ENCODE measurements at regions not wholly inside any gene's neighbourhood (a gene's known extent, or its start where the extent isn't known, plus 50 kb on each side); places are given as distances from the start of the nearest gene placed in this dataset.

DNA sequence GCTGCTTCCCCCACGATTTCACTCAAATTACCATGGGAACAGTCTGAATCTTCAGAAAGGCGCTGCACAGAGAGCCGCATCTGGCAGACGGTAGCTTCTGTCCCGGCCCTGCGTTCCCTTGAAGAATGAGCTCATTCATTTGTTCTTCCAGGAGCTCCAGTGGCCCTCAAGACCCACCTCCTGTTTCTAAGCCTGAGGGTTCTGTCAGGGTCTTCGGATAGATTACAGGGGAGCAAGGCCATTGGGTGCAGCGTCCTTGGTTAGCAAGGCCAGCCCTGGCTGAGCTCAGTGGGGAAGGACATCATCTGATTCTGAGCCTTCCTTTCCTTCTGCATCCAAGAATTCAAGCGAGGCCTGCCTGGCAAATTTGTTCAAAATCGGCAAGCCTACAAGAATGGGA lies 111.9 kb downstream of the PDCL3 start (continued):
- TF ChIP-seq, protein P1, sequence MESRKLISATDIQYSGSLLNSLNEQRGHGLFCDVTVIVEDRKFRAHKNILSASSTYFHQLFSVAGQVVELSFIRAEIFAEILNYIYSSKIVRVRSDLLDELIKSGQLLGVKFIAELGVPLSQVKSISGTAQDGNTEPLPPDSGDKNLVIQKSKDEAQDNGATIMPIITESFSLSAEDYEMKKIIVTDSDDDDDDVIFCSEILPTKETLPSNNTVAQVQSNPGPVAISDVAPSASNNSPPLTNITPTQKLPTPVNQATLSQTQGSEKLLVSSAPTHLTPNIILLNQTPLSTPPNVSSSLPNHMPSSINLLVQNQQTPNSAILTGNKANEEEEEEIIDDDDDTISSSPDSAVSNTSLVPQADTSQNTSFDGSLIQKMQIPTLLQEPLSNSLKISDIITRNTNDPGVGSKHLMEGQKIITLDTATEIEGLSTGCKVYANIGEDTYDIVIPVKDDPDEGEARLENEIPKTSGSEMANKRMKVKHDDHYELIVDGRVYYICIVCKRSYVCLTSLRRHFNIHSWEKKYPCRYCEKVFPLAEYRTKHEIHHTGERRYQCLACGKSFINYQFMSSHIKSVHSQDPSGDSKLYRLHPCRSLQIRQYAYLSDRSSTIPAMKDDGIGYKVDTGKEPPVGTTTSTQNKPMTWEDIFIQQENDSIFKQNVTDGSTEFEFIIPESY (IDR thresholded peaks at IDR 0.05), result no peak
- TF ChIP-seq MYC (IDR thresholded peaks at IDR 0.05; ENCODE audit: insufficient read depth, insufficient read length, insufficient replicate concordance, low read length, severe bottlenecking) (no peak), ZNF384 (IDR thresholded peaks at IDR 0.05; ENCODE audit: borderline replicate concordance, low read depth, low read length) (no peak)

DNA sequence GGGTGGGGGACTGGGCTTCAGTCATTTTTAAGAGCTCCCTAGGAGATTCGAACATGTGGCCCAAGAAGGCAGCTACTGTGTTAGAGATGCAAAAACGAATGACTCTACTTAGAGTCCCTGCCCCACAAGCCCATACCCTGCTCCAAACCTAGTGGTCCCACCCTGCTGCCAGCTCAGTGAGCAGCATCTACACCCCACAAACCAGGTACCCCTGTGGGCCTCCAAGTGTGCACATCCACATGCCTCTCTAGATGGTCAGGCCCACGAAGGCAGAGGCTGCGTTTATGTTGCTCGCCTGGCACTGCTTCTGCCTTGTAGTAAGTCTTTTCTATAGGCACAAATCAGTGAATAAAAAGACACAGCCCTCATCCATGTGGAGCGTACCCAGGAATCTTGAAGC lies 112.6 kb downstream of the PDCL3 start:
- Histone ChIP-seq H2AFZ (ENCODE audit: control insufficient read depth, low read depth, low read length) (no peak overlapping the region), H3K9ac (ENCODE audit: control insufficient read depth, insufficient read depth, low read length) (no peak overlapping the region), H3K4me3 (no peak overlapping the region), H3K27me3 (replicated peaks in 1 of 2; ENCODE audit: control insufficient read depth in 2 of 2, insufficient read depth in 2 of 2, low read length in 1 of 2) (no peaks in the 10 kb centered on the region; a peak in 2 of 4 replicates), H3K36me3 (ENCODE audit: control insufficient read depth in 2 of 2, insufficient read depth in 2 of 2, low read length in 1 of 2) (no peaks in the 10 kb centered on the region), H3K4me2 (ENCODE audit: control insufficient read depth, insufficient read depth) (no peak overlapping the region), H3K79me2 (ENCODE audit: control insufficient read depth, insufficient read depth, low read length) (no peaks in the 10 kb centered on the region), H4K20me1 (ENCODE audit: control insufficient read depth, insufficient read depth) (no peaks in the 10 kb centered on the region), H3K4me1 (ENCODE audit: control insufficient read depth, insufficient read depth, low read length) (no peaks in the 10 kb centered on the region), H3K27ac (ENCODE audit: control insufficient read depth, insufficient read depth) (no peak overlapping the region), H3K9me3 (replicated peaks; ENCODE audit: control insufficient read depth, insufficient read depth, low read length) (no peaks in the 10 kb centered on the region)
- ChIA-PET CTCF (no interaction called here), POLR2A (no interaction called here), RAD21 (ENCODE audit: unreplicated experiment) (no interaction called here), SMC1A (ENCODE audit: uncharacterized antibody, unreplicated experiment) (interaction anchor here (1.4 kb wide), 1 partner anchor 15 kb away, joined by 3 read pairs; no protein-coding TSS in a partner anchor)
- BruUV-seq (replicated peaks), result no TSS peak
- WGBS (ENCODE audit: insufficient coverage, insufficient replicate concordance, low lambda C conversion rate, missing lambda C conversion rate), result 14% methylated on average over 6 of the region's 6 CpGs
- intact Hi-C loops (cut with micrococcal nuclease; ENCODE audit: unreplicated experiment) (no loop called here), in situ Hi-C loops (cut with MboI) (no loop called here)
- DNase-seq (ENCODE audit: low read depth, low spot score), result no peak
- no peak for FAIRE-seq
- no peak for ATAC-seq
- TF ChIP-seq, protein P2, sequence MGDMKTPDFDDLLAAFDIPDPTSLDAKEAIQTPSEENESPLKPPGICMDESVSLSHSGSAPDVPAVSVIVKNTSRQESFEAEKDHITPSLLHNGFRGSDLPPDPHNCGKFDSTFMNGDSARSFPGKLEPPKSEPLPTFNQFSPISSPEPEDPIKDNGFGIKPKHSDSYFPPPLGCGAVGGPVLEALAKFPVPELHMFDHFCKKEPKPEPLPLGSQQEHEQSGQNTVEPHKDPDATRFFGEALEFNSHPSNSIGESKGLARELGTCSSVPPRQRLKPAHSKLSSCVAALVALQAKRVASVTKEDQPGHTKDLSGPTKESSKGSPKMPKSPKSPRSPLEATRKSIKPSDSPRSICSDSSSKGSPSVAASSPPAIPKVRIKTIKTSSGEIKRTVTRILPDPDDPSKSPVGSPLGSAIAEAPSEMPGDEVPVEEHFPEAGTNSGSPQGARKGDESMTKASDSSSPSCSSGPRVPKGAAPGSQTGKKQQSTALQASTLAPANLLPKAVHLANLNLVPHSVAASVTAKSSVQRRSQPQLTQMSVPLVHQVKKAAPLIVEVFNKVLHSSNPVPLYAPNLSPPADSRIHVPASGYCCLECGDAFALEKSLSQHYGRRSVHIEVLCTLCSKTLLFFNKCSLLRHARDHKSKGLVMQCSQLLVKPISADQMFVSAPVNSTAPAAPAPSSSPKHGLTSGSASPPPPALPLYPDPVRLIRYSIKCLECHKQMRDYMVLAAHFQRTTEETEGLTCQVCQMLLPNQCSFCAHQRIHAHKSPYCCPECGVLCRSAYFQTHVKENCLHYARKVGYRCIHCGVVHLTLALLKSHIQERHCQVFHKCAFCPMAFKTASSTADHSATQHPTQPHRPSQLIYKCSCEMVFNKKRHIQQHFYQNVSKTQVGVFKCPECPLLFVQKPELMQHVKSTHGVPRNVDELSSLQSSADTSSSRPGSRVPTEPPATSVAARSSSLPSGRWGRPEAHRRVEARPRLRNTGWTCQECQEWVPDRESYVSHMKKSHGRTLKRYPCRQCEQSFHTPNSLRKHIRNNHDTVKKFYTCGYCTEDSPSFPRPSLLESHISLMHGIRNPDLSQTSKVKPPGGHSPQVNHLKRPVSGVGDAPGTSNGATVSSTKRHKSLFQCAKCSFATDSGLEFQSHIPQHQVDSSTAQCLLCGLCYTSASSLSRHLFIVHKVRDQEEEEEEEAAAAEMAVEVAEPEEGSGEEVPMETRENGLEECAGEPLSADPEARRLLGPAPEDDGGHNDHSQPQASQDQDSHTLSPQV (IDR thresholded peaks at IDR 0.05), result no peak
- TF ChIP-seq EP300 (IDR thresholded peaks at IDR 0.05; ENCODE audit: borderline replicate concordance in 1 of 2, control insufficient read depth in 1 of 2, low read depth in 2 of 2, low read length in 2 of 2), result no peak

All from GM12878 (cell line).